ENCODE measurements at regions not wholly inside any gene's neighbourhood (a gene's known extent, or its start where the extent isn't known, plus 50 kb on each side); places are given as distances from the start of the nearest gene placed in this dataset.
"Not testable (repeated sequence)": the region's sequence is repeated elsewhere in the genome, so short reads cannot be mapped to it uniquely, and the experiment has no call there.

- peak in 2 of 8 experiments; percentile 69 to 96 for ATAC-seq (replicated peaks in 6 of 8)
- Histone ChIP-seq H3K4me1 (replicated peaks in 1 of 2) (no peaks in the 10 kb centered on the region), H3K27ac (no peak overlapping the region), H3K4me3 (no peak overlapping the region)
- WGBS, 10 experiments, result 20% methylated on average over 1 of the region's 5 CpGs; no CpG with 5 or more reads in 9 of the 10 experiments
- in situ Hi-C loops (cut with MboI; ENCODE audit: low pct_unique_long_range_greater_than_20kb in 2 of 9, low sequenced_read_pairs in 9 of 9, unreplicated experiment in 9 of 9), result no loop called here
These were observed 111.1 kb downstream of the KLF8 start for GRCh38 chrX:56343219-56343618.

- whole genome bisulfite sequencing, 10 experiments, result 67 to 75% methylated on average over 1 of the region's 5 CpGs; no CpG with 5 or more reads in 8 of the 10 experiments
- H3K4me1 ChIP-seq (replicated peaks in 1 of 2), result no peaks in the 10 kb centered on the region
- no peak overlapping the region for H3K27ac ChIP-seq
- in situ Hi-C loops (cut with MboI; ENCODE audit: low pct_unique_long_range_greater_than_20kb in 2 of 9, low sequenced_read_pairs in 9 of 9, unreplicated experiment in 9 of 9), result no loop called here
- peak in 1 of 8 experiments; percentile 48 for ATAC-seq (replicated peaks in 6 of 8)
- H3K4me3 ChIP-seq, result no peak overlapping the region
These were observed 111.5 kb downstream of the KLF8 start for GRCh38 chrX:56343664-56344063.

GRCh38 chrX:56358145-56358544, 126.0 kb downstream of the KLF8 start:
- ATAC-seq (replicated peaks in 6 of 8); in situ Hi-C loops (cut with MboI; ENCODE audit: low pct_unique_long_range_greater_than_20kb in 2 of 9, low sequenced_read_pairs in 9 of 9, unreplicated experiment in 9 of 9); H3K4me1 ChIP-seq (replicated peaks in 1 of 2); H3K27ac ChIP-seq; H3K4me3 ChIP-seq: not testable (repeated sequence)
- WGBS, 10 experiments, result 0 to 60% methylated on average over 1 to 2 of the region's 4 CpGs; no CpG with 5 or more reads in 8 of the 10 experiments

GRCh38 chrX:56365171-56365570, 133.0 kb downstream of the KLF8 start:
- H3K4me3 ChIP-seq; in situ Hi-C loops (cut with MboI; ENCODE audit: low pct_unique_long_range_greater_than_20kb in 2 of 9, low sequenced_read_pairs in 9 of 9, unreplicated experiment in 9 of 9); H3K4me1 ChIP-seq (replicated peaks in 1 of 2); H3K27ac ChIP-seq; ATAC-seq (replicated peaks in 6 of 8): not testable (repeated sequence)
- 11 to 100% (median 50%) methylated on average over 1 to 2 of the region's 2 CpGs; no CpG with 5 or more reads in 3 of the 10 experiments for WGBS, 10 experiments

- Histone ChIP-seq H3K4me3 (no peak overlapping the region), H3K4me1 (replicated peaks in 1 of 2) (no peaks in the 10 kb centered on the region), H3K27ac (no peak overlapping the region)
- WGBS, 10 experiments, result 7 to 40% methylated on average over 3 to 4 of the region's 9 CpGs; no CpG with 5 or more reads in 8 of the 10 experiments
- ATAC-seq (replicated peaks in 6 of 8), result peak in 1 of 8 experiments; percentile 43
- in situ Hi-C loops (cut with MboI; ENCODE audit: low pct_unique_long_range_greater_than_20kb in 2 of 9, low sequenced_read_pairs in 9 of 9, unreplicated experiment in 9 of 9), result no loop called here
These were observed 134.7 kb downstream of the KLF8 start for GRCh38 chrX:56366901-56367300.

GRCh38 chrX:56368962-56369361, 136.8 kb downstream of the KLF8 start:
- no peak overlapping the region for H3K27ac ChIP-seq
- ATAC-seq (replicated peaks in 6 of 8), result no peak
- in situ Hi-C loops (cut with MboI; ENCODE audit: low pct_unique_long_range_greater_than_20kb in 2 of 9, low sequenced_read_pairs in 9 of 9, unreplicated experiment in 9 of 9), result no loop called here
- no peak overlapping the region for H3K4me3 ChIP-seq
- H3K4me1 ChIP-seq (replicated peaks in 1 of 2), result no peaks in the 10 kb centered on the region
- 0 to 42% (median 20%) methylated on average over 1 of the region's 1 CpG; no CpG with 5 or more reads in 6 of the 10 experiments for WGBS, 10 experiments

- H3K27ac ChIP-seq; ATAC-seq (replicated peaks in 6 of 8); H3K4me3 ChIP-seq; in situ Hi-C loops (cut with MboI; ENCODE audit: low pct_unique_long_range_greater_than_20kb in 2 of 9, low sequenced_read_pairs in 9 of 9, unreplicated experiment in 9 of 9); H3K4me1 ChIP-seq (replicated peaks in 1 of 2): not testable (repeated sequence)
- no CpG with 5 or more reads among the region's 41 CpGs for WGBS, 10 experiments
These were observed 148.0 kb downstream of the KLF8 start for GRCh38 chrX:56379984-56380780.

- no peaks in the 10 kb centered on the region for H3K4me1 ChIP-seq (replicated peaks in 1 of 2)
- no peak overlapping the region for H3K27ac ChIP-seq
- no peak for ATAC-seq (replicated peaks in 6 of 8)
- in situ Hi-C loops (cut with MboI; ENCODE audit: low pct_unique_long_range_greater_than_20kb in 2 of 9, low sequenced_read_pairs in 9 of 9, unreplicated experiment in 9 of 9), result no loop called here
- WGBS, 10 experiments, result 8 to 67% (median 19%) methylated on average over 1 to 3 of the region's 3 CpGs; no CpG with 5 or more reads in 6 of the 10 experiments
- no peak overlapping the region for H3K4me3 ChIP-seq
These were observed 150.1 kb downstream of the KLF8 start for GRCh38 chrX:56382278-56382677.

GRCh38 chrX:56385336-56385735, 153.2 kb downstream of the KLF8 start:
- in situ Hi-C loops (cut with MboI; ENCODE audit: low pct_unique_long_range_greater_than_20kb in 2 of 9, low sequenced_read_pairs in 9 of 9, unreplicated experiment in 9 of 9), result no loop called here
- 0 to 89% (median 0%) methylated on average over 1 of the region's 1 CpG; no CpG with 5 or more reads in 5 of the 10 experiments for WGBS, 10 experiments
- no peak for ATAC-seq (replicated peaks in 6 of 8)
- no peak overlapping the region for H3K27ac ChIP-seq
- no peak overlapping the region for H3K4me3 ChIP-seq
- H3K4me1 ChIP-seq (replicated peaks in 1 of 2), result no peaks in the 10 kb centered on the region

GRCh38 chrX:56385960-56386359, 153.8 kb downstream of the KLF8 start:
- H3K27ac ChIP-seq, result no peak overlapping the region
- in situ Hi-C loops (cut with MboI; ENCODE audit: low pct_unique_long_range_greater_than_20kb in 2 of 9, low sequenced_read_pairs in 9 of 9, unreplicated experiment in 9 of 9), result no loop called here
- H3K4me3 ChIP-seq, result no peak overlapping the region
- ATAC-seq (replicated peaks in 6 of 8), result no peak
- WGBS, 10 experiments, result 20 to 60% (median 27%) methylated on average over 1 of the region's 1 CpG; no CpG with 5 or more reads in 7 of the 10 experiments
- H3K4me1 ChIP-seq (replicated peaks in 1 of 2), result no peaks in the 10 kb centered on the region

GRCh38 chrX:56397636-56398035, 165.5 kb downstream of the KLF8 start:
- Histone ChIP-seq H3K4me3 (no peak overlapping the region), H3K27ac (no peak overlapping the region), H3K4me1 (replicated peaks in 1 of 2) (no peaks in the 10 kb centered on the region)
- in situ Hi-C loops (cut with MboI; ENCODE audit: low pct_unique_long_range_greater_than_20kb in 2 of 9, low sequenced_read_pairs in 9 of 9, unreplicated experiment in 9 of 9), result no loop called here
- ATAC-seq (replicated peaks in 6 of 8), result no peak
- WGBS, 10 experiments, result 0% methylated on average over 1 of the region's 1 CpG; no CpG with 5 or more reads in 9 of the 10 experiments

GRCh38 chrX:56402207-56402606, 161.2 kb upstream of the UBQLN2 start:
- WGBS, 10 experiments, result 0 to 100% (median 64%) methylated on average over 1 of the region's 1 CpG; no CpG with 5 or more reads in 3 of the 10 experiments
- in situ Hi-C loops (cut with MboI; ENCODE audit: low pct_unique_long_range_greater_than_20kb in 2 of 9, low sequenced_read_pairs in 9 of 9, unreplicated experiment in 9 of 9), result no loop called here

GRCh38 chrX:56429581-56429980, 133.8 kb upstream of the UBQLN2 start:
- 10 to 17% methylated on average over 1 to 2 of the region's 5 CpGs; no CpG with 5 or more reads in 8 of the 10 experiments for WGBS, 10 experiments
- in situ Hi-C loops (cut with MboI; ENCODE audit: low pct_unique_long_range_greater_than_20kb in 2 of 9, low sequenced_read_pairs in 9 of 9, unreplicated experiment in 9 of 9), result no loop called here
- no peak for ATAC-seq (replicated peaks in 6 of 8)
- Histone ChIP-seq H3K4me3 (no peak overlapping the region), H3K27ac (no peak overlapping the region), H3K4me1 (replicated peaks in 1 of 2) (no peaks in the 10 kb centered on the region)

More at GRCh38 chrX:56402207-56402606, 161.2 kb upstream of the UBQLN2 start:
- H3K4me3 ChIP-seq, result no peak overlapping the region
- no peak overlapping the region for H3K27ac ChIP-seq
- no peaks in the 10 kb centered on the region for H3K4me1 ChIP-seq (replicated peaks in 1 of 2)
- no peak for ATAC-seq (replicated peaks in 6 of 8)
